ENCODE measurements at regions not wholly inside any gene's neighbourhood (a gene's known extent, or its start where the extent isn't known, plus 50 kb on each side); places are given as distances from the start of the nearest gene placed in this dataset.
"Not testable (repeated sequence)": the region's sequence is repeated elsewhere in the genome, so short reads cannot be mapped to it uniquely, and the experiment has no call there.

GRCh38 chr12:24519759-24520158 lies 429.1 kb downstream of the BCAT1 start:
- H3K36me3 ChIP-seq (ENCODE audit: control insufficient read depth, insufficient read depth, low read length): no peaks in the 10 kb centered on the region
- H3K27ac ChIP-seq (ENCODE audit: low read length): no peak overlapping the region
- H3K27me3 ChIP-seq (ENCODE audit: control insufficient read depth, insufficient read depth, low read length): no peaks in the 10 kb centered on the region
- no peak for DNase-seq
- peaks cover 12% of the 10 kb centered on the region for H3K9me3 ChIP-seq (ENCODE audit: control insufficient read depth, low read depth, low read length)
- H3K4me3 ChIP-seq (ENCODE audit: low read length): no peak overlapping the region
- WGBS (ENCODE audit: insufficient coverage, low lambda C conversion rate): no CpG with 5 or more reads among the region's 1 CpG
- H3K4me1 ChIP-seq (ENCODE audit: control insufficient read depth, insufficient read depth, low read length): no peaks in the 10 kb centered on the region

GRCh38 chr12:24517000-24517399 lies 431.9 kb downstream of the BCAT1 start:
- Histone ChIP-seq H3K9me3 (ENCODE audit: control insufficient read depth, low read depth, low read length) (peaks cover 12% of the 10 kb centered on the region), H3K27me3 (ENCODE audit: control insufficient read depth, insufficient read depth, low read length) (no peaks in the 10 kb centered on the region), H3K36me3 (ENCODE audit: control insufficient read depth, insufficient read depth, low read length) (no peaks in the 10 kb centered on the region), H3K27ac (ENCODE audit: low read length) (no peak overlapping the region), H3K4me1 (ENCODE audit: control insufficient read depth, insufficient read depth, low read length) (no peaks in the 10 kb centered on the region), H3K4me3 (ENCODE audit: low read length) (no peak overlapping the region)
- no peak for DNase-seq
- no CpG with 5 or more reads among the region's 1 CpG for WGBS (ENCODE audit: insufficient coverage, low lambda C conversion rate)

DNA sequence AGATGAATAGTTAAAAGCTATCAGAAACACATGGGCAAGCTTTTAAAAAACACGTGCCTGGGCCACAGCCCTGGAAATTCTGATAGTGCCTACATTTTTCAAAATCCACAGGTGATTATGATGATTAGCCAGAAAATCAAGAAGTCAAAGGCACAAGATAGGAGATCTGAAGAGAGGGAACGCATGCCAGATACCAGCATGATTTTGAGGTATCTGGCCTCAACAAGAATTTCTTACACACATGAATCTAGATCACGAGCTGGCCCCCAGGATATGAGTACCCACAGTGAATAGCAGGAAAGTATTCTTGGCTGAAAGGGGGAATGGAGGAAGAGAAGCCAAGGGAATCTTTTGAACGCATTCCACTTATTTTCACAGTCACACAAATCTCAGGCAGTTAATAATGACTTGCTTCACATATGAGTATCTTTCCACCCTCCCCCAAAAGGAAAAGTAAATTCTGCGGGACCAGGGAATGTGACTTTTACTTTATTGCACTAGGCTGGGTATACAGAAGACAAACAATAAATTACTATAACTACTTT lies 438.2 kb downstream of the BCAT1 start:
- no peaks in the 10 kb centered on the region for H3K27me3 ChIP-seq (ENCODE audit: control insufficient read depth, insufficient read depth, low read length)
- no peak for DNase-seq
- H3K4me3 ChIP-seq (ENCODE audit: low read length): no peak overlapping the region
- H3K9me3 ChIP-seq (ENCODE audit: control insufficient read depth, low read depth, low read length): no peaks in the 10 kb centered on the region
- 59% methylated on average over 3 of the region's 5 CpGs for WGBS (ENCODE audit: insufficient coverage, low lambda C conversion rate)
- no peak overlapping the region for H3K27ac ChIP-seq (ENCODE audit: low read length)
- H3K36me3 ChIP-seq (ENCODE audit: control insufficient read depth, insufficient read depth, low read length): no peaks in the 10 kb centered on the region
- H3K4me1 ChIP-seq (ENCODE audit: control insufficient read depth, insufficient read depth, low read length): no peaks in the 10 kb centered on the region

GRCh38 chr12:24507827-24508226 lies 441.1 kb downstream of the BCAT1 start:
- Histone ChIP-seq H3K27ac (ENCODE audit: low read length) (no peak overlapping the region), H3K4me3 (ENCODE audit: low read length) (no peak overlapping the region), H3K27me3 (ENCODE audit: control insufficient read depth, insufficient read depth, low read length) (no peaks in the 10 kb centered on the region), H3K9me3 (ENCODE audit: control insufficient read depth, low read depth, low read length) (no peaks in the 10 kb centered on the region), H3K36me3 (ENCODE audit: control insufficient read depth, insufficient read depth, low read length) (no peaks in the 10 kb centered on the region), H3K4me1 (ENCODE audit: control insufficient read depth, insufficient read depth, low read length) (no peaks in the 10 kb centered on the region)
- DNase-seq: no peak
- WGBS (ENCODE audit: insufficient coverage, low lambda C conversion rate): 100% methylated on average over 1 of the region's 2 CpGs

- Histone ChIP-seq H3K4me3 (ENCODE audit: low read length) (no peak overlapping the region), H3K9me3 (ENCODE audit: control insufficient read depth, low read depth, low read length) (no peaks in the 10 kb centered on the region), H3K27me3 (ENCODE audit: control insufficient read depth, insufficient read depth, low read length) (no peaks in the 10 kb centered on the region), H3K36me3 (ENCODE audit: control insufficient read depth, insufficient read depth, low read length) (no peaks in the 10 kb centered on the region), H3K27ac (ENCODE audit: low read length) (no peak overlapping the region), H3K4me1 (ENCODE audit: control insufficient read depth, insufficient read depth, low read length) (no peaks in the 10 kb centered on the region)
- no peak for DNase-seq
- 78% methylated on average over 3 of the region's 7 CpGs for WGBS (ENCODE audit: insufficient coverage, low lambda C conversion rate)
Measured at GRCh38 chr12:24505366-24506015, 443.4 kb downstream of the BCAT1 start.

DNA sequence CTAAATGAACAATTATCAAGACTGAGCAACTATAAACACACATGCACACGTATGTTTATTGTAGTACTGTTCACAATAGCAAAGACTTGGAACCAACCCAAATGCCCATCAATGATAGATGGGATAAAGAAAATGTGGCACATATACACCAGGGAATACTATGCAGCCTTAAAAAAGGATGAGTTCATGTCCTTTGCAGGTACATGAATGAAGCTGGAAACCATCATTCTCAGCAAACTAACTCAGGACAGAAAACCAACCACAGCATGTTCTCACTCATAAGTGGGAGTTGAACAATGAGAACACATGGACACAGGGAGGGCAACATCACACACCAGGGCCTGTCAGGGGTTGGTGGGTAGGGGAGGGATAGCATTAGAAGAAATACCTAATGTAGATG lies 445.4 kb downstream of the BCAT1 start:
- no CpG with 5 or more reads among the region's 1 CpG for WGBS (ENCODE audit: insufficient coverage, low lambda C conversion rate)
- H3K27ac ChIP-seq (ENCODE audit: low read length); H3K9me3 ChIP-seq (ENCODE audit: control insufficient read depth, low read depth, low read length); DNase-seq; H3K27me3 ChIP-seq (ENCODE audit: control insufficient read depth, insufficient read depth, low read length); H3K36me3 ChIP-seq (ENCODE audit: control insufficient read depth, insufficient read depth, low read length); H3K4me3 ChIP-seq (ENCODE audit: low read length); H3K4me1 ChIP-seq (ENCODE audit: control insufficient read depth, insufficient read depth, low read length): not testable (repeated sequence)

- Histone ChIP-seq H3K27ac (ENCODE audit: low read length) (no peak overlapping the region), H3K36me3 (ENCODE audit: control insufficient read depth, insufficient read depth, low read length) (no peaks in the 10 kb centered on the region), H3K4me3 (ENCODE audit: low read length) (no peak overlapping the region), H3K4me1 (ENCODE audit: control insufficient read depth, insufficient read depth, low read length) (no peaks in the 10 kb centered on the region), H3K9me3 (ENCODE audit: control insufficient read depth, low read depth, low read length) (no peaks in the 10 kb centered on the region), H3K27me3 (ENCODE audit: control insufficient read depth, insufficient read depth, low read length) (no peaks in the 10 kb centered on the region)
- DNase-seq: no peak
- WGBS (ENCODE audit: insufficient coverage, low lambda C conversion rate): no CpG with 5 or more reads among the region's 2 CpGs
Measured at GRCh38 chr12:24500831-24501230, 448.1 kb downstream of the BCAT1 start.

DNA sequence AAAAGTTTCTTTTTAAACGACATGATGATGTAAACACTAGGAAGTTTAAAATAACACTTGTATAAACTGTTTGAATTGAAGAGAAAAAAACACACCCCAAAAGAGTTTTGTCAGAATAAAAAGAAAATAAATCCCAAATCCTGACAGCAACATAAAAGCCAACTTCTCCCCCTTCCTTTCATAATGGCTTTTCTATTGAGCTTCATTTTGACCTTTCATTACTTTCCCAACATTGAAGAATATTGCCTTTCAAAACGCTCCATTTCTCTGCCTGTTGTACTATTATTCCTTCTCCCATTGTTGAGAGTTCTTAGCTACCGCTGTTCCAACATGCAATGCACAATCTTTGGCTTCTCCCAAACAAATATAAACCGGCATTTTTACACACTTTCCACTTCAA lies 448.5 kb downstream of the BCAT1 start:
- no peaks in the 10 kb centered on the region for H3K9me3 ChIP-seq (ENCODE audit: control insufficient read depth, low read depth, low read length)
- no peak for DNase-seq
- no peak overlapping the region for H3K4me3 ChIP-seq (ENCODE audit: low read length)
- 56% methylated on average over 3 of the region's 4 CpGs for WGBS (ENCODE audit: insufficient coverage, low lambda C conversion rate)
- no peaks in the 10 kb centered on the region for H3K36me3 ChIP-seq (ENCODE audit: control insufficient read depth, insufficient read depth, low read length)
- no peak overlapping the region for H3K27ac ChIP-seq (ENCODE audit: low read length)
- no peaks in the 10 kb centered on the region for H3K27me3 ChIP-seq (ENCODE audit: control insufficient read depth, insufficient read depth, low read length)
- no peaks in the 10 kb centered on the region for H3K4me1 ChIP-seq (ENCODE audit: control insufficient read depth, insufficient read depth, low read length)

- Histone ChIP-seq H3K27me3 (ENCODE audit: control insufficient read depth, insufficient read depth, low read length) (no peaks in the 10 kb centered on the region), H3K27ac (ENCODE audit: low read length) (no peak overlapping the region), H3K4me1 (ENCODE audit: control insufficient read depth, insufficient read depth, low read length) (no peaks in the 10 kb centered on the region), H3K4me3 (ENCODE audit: low read length) (no peak overlapping the region), H3K9me3 (ENCODE audit: control insufficient read depth, low read depth, low read length) (no peaks in the 10 kb centered on the region), H3K36me3 (ENCODE audit: control insufficient read depth, insufficient read depth, low read length) (no peaks in the 10 kb centered on the region)
- DNase-seq: no peak
- WGBS (ENCODE audit: insufficient coverage, low lambda C conversion rate): 88% methylated on average over 1 of the region's 8 CpGs
Measured at GRCh38 chr12:24499151-24500146, 449.5 kb downstream of the BCAT1 start.

DNA sequence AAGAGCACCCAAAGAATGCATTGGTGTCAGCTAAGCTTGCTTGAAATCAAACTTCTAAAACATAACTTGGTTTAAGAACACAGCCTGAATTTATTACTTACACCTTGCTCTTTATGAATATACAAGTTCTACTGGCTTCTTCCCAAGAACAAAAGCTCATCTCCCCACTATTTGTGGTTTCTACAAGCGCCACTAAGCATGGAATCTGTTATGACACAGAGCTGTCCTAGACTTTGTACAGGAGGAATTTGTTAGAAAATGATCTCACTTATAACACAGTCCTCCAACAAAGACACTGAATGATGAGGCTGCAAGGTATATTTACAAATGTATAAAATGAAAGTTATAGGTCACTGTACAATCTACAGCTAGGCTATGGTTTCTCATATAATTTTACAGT lies 452.1 kb downstream of the BCAT1 start:
- WGBS (ENCODE audit: insufficient coverage, low lambda C conversion rate): no CpG with 5 or more reads among the region's 1 CpG

More for the DNA sequence above, 452.1 kb downstream of the BCAT1 start:
- Histone ChIP-seq H3K27ac (ENCODE audit: low read length) (no peak overlapping the region), H3K9me3 (ENCODE audit: control insufficient read depth, low read depth, low read length) (no peaks in the 10 kb centered on the region), H3K4me3 (ENCODE audit: low read length) (no peak overlapping the region), H3K4me1 (ENCODE audit: control insufficient read depth, insufficient read depth, low read length) (no peaks in the 10 kb centered on the region), H3K36me3 (ENCODE audit: control insufficient read depth, insufficient read depth, low read length) (no peaks in the 10 kb centered on the region), H3K27me3 (ENCODE audit: control insufficient read depth, insufficient read depth, low read length) (no peaks in the 10 kb centered on the region)
- no peak for DNase-seq
